Esophagus squamous epithelium (tissue), 5 donors: ENCODE measurements at regions not wholly inside any gene's neighbourhood (a gene's known extent, or its start where the extent isn't known, plus 50 kb on each side); places are given as distances from the start of the nearest gene placed in this dataset.

Experiments
- DNase-seq: peaks from one replicate; lab custom pipeline; 2025; lab: John Stamatoyannopoulos, UW
- H3K27ac ChIP-seq, 4 donors: fragments of 200-600 bp; sonication (generic); one replicate each; pipeline ENCODE4 v1.5.1; 2016 to 2019; ENCODE audit warnings: mild to moderate bottlenecking in 1 of 4
- H3K27me3 ChIP-seq, 4 donors: fragments of 200-600 bp; sonication (generic); 1 replicate in 3 of 4; 2 replicates in 1 of 4; pipeline versions ENCODE4 v1.5.1 to v1.6.0; 2017 to 2021; ENCODE audit warnings: antibody characterized with exemption in 1 of 4
- H3K36me3 ChIP-seq, 3 donors: fragments of 200-600 bp; sonication (generic); one replicate each; pipeline ENCODE4 v1.5.1; 2016 to 2019
- H3K4me1 ChIP-seq, 3 donors: fragments of 200-600 bp; sonication (generic); one replicate each; pipeline ENCODE4 v1.5.1; 2017 to 2019
- H3K4me3 ChIP-seq, 4 donors: fragments of 200-600 bp; sonication (generic); 1 replicate in 3 of 4; 2 replicates in 1 of 4; pipeline ENCODE4 v1.5.1; 2016 to 2019; ENCODE audit warnings: mild to moderate bottlenecking in 2 of 4, moderate library complexity in 1 of 4
- H3K9me3 ChIP-seq, 3 donors: fragments of 200-600 bp; sonication (generic); one replicate each; pipeline ENCODE4 v1.5.1; 2016 to 2019
- CTCF ChIP-seq, 6 experiments: fragments of 450-650 bp in 4 of 6; fragments of 200-600 bp in 2 of 6; sonication (generic) in 2 of 6; IDR thresholded peaks; one replicate each; pipeline ENCODE4 v1.5.1; 2016 to 2019; ENCODE audit warnings: antibody characterized with exemption in 6 of 6, mild to moderate bottlenecking in 4 of 6, moderate library complexity in 4 of 6
- POLR2A ChIP-seq, 4 donors: fragments of 450-650 bp; IDR thresholded peaks; one replicate each; pipeline ENCODE4 v1.6.1; 2017; ENCODE audit warnings: antibody characterized with exemption in 4 of 4, mild to moderate bottlenecking in 4 of 4, moderate library complexity in 3 of 4
- WGBS, 2 donors: methylation state at CpG; one replicate each; pipeline ENCODE4 v1.1.5; 2018; 5-methylcytosine and 5-hydroxymethylcytosine counted together
- intact Hi-C: fragments of 100-400 bp; cut with DNase I; formaldehyde crosslinking; loops from one replicate; pipeline ENCODE4 v1.15.0; 2022
- donor health status: DM: yes; HTN: yes; CAD: no.

- H3K27me3 ChIP-seq: no peaks in the 10 kb centered on the region
- TF ChIP-seq POLR2A (IDR thresholded peaks at IDR 0.05) (no peak), CTCF (IDR thresholded peaks at IDR 0.05) (no peak)
- H3K36me3 ChIP-seq: no peaks in the 10 kb centered on the region
- H3K27ac ChIP-seq: no peak overlapping the region
- no peak for DNase-seq
- H3K4me3 ChIP-seq: no peak overlapping the region
- H3K9me3 ChIP-seq: no peaks in the 10 kb centered on the region
- 47 to 50% methylated on average over 3 of the region's 3 CpGs for WGBS, 2 donors
- H3K4me1 ChIP-seq: peaks cover 0 to 10% (median 0%) of the 10 kb centered on the region in 3 donors
- intact Hi-C loops: no loop called here
Observed at GRCh38 chr5:125558466-125558865, 812.0 kb upstream of the ZNF608 start.

DNA sequence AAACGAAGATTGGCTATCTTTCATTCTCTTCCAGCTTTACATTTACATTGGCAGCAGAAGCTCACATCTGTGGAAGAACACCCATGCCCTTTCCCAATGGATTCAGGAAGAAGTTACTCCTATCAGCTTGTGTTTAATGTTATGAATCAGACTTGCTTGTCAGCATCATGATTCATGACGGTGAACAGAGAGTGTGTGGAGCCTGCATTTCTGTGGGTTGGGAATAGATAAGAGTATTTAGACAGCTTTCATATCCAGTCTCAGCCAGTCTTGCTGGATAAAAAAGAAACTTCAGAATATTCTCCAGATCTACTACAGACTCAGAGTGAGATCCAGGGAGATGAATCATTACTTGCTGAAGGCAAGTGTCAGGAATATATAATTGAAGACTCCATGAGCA lies 812.9 kb upstream of the ZNF608 start:
- 30 to 31% methylated on average over 2 of the region's 2 CpGs for WGBS, 2 donors
- DNase-seq: no peak
- Histone ChIP-seq H3K36me3 (no peaks in the 10 kb centered on the region), H3K4me3 (no peak overlapping the region), H3K4me1 (peaks cover 0 to 10% (median 0%) of the 10 kb centered on the region in 3 donors), H3K9me3 (no peaks in the 10 kb centered on the region), H3K27ac (no peak overlapping the region), H3K27me3 (no peaks in the 10 kb centered on the region)
- intact Hi-C loops: no loop called here
- TF ChIP-seq POLR2A (IDR thresholded peaks at IDR 0.05): no peak
- no peak for TF ChIP-seq CTCF (IDR thresholded peaks at IDR 0.05)

- Histone ChIP-seq H3K4me1 (peaks cover 0 to 10% (median 0%) of the 10 kb centered on the region in 3 donors), H3K27me3 (no peaks in the 10 kb centered on the region), H3K4me3 (no peak overlapping the region), H3K36me3 (no peaks in the 10 kb centered on the region), H3K27ac (no peak overlapping the region), H3K9me3 (no peaks in the 10 kb centered on the region)
- no peak for DNase-seq
- intact Hi-C loops: no loop called here
- 73 to 75% methylated on average over 4 of the region's 4 CpGs for WGBS, 2 donors
- TF ChIP-seq POLR2A (IDR thresholded peaks at IDR 0.05) (no peak), CTCF (IDR thresholded peaks at IDR 0.05) (no peak)
Observed at GRCh38 chr5:125560476-125561225, 814.2 kb upstream of the ZNF608 start.

- Histone ChIP-seq H3K9me3 (peaks cover 0 to 6% (median 0%) of the 10 kb centered on the region in 3 donors), H3K36me3 (no peaks in the 10 kb centered on the region), H3K4me1 (peaks cover 0 to 2% (median 0%) of the 10 kb centered on the region in 3 donors), H3K27me3 (no peaks in the 10 kb centered on the region), H3K4me3 (no peak overlapping the region), H3K27ac (no peak overlapping the region)
- TF ChIP-seq CTCF (IDR thresholded peaks at IDR 0.05): no peak
- TF ChIP-seq POLR2A (IDR thresholded peaks at IDR 0.05): no peak
- intact Hi-C loops: no loop called here
- DNase-seq: no peak
- WGBS, 2 donors: 94 to 100% methylated on average over 4 to 5 of the region's 5 CpGs
Observed at GRCh38 chr5:125564317-125564975, 818.0 kb upstream of the ZNF608 start.

GRCh38 chr5:125574491-125575044 lies 828.1 kb upstream of the ZNF608 start:
- WGBS, 2 donors: 74 to 75% methylated on average over 8 to 9 of the region's 9 CpGs
- H3K4me1 ChIP-seq: peaks cover 0 to 20% (median 0%) of the 10 kb centered on the region in 3 donors
- intact Hi-C loops: no loop called here
- no peak for DNase-seq
- H3K27me3 ChIP-seq: no peaks in the 10 kb centered on the region
- H3K36me3 ChIP-seq: no peaks in the 10 kb centered on the region
- TF ChIP-seq POLR2A (IDR thresholded peaks at IDR 0.05) (no peak), CTCF (IDR thresholded peaks at IDR 0.05) (no peak)
- H3K27ac ChIP-seq: no peak overlapping the region
- H3K9me3 ChIP-seq: no peaks in the 10 kb centered on the region
- H3K4me3 ChIP-seq: no peak overlapping the region
